Skin of body (tissue), 1 donor: ENCODE measurements at regions not wholly inside any gene's neighbourhood (a gene's known extent, or its start where the extent isn't known, plus 50 kb on each side); places are given as distances from the start of the nearest gene placed in this dataset.

Source experiments
- DNase-seq: peaks from one replicate; lab custom pipeline; 2025; lab: John Stamatoyannopoulos, UW

GRCh38 chr5:89047571-89047970 is 164.6 kb upstream of the MEF2C start:
- DNase-seq, result no peak

- DNase-seq, result no peak
Observed at GRCh38 chr5:89045216-89045615, 162.2 kb upstream of the MEF2C start.

- DNase-seq, result no peak
Observed at GRCh38 chr5:89044674-89045200, 161.8 kb upstream of the MEF2C start.

- no peak for DNase-seq
Observed at GRCh38 chr5:89043676-89044075, 160.7 kb upstream of the MEF2C start.

GRCh38 chr5:89042746-89043145 is 159.8 kb upstream of the MEF2C start:
- DNase-seq, result no peak

GRCh38 chr5:89041976-89042375 is 159.0 kb upstream of the MEF2C start:
- DNase-seq, result no peak

GRCh38 chr5:89041249-89041779 is 158.3 kb upstream of the MEF2C start:
- no peak for DNase-seq

- peak; percentile 48 for DNase-seq
Observed at GRCh38 chr5:89036704-89037489, 153.9 kb upstream of the MEF2C start.

GRCh38 chr5:89036166-89036565 is 153.2 kb upstream of the MEF2C start:
- DNase-seq, result no peak

- no peak for DNase-seq
Observed at GRCh38 chr5:89034588-89034987, 151.6 kb upstream of the MEF2C start.

GRCh38 chr5:89030798-89031197 is 147.8 kb upstream of the MEF2C start:
- DNase-seq, result no peak

- DNase-seq, result no peak
Observed at GRCh38 chr5:89028595-89029285, 145.8 kb upstream of the MEF2C start.

- DNase-seq, result no peak
Observed at GRCh38 chr5:89024045-89024444, 141.1 kb upstream of the MEF2C start.

- no peak for DNase-seq
Observed at GRCh38 chr5:89020926-89021610, 138.1 kb upstream of the MEF2C start.

- no peak for DNase-seq
Observed at GRCh38 chr5:89016741-89017303, 133.8 kb upstream of the MEF2C start.

- no peak for DNase-seq
Observed at GRCh38 chr5:89015409-89015808, 132.4 kb upstream of the MEF2C start.

GRCh38 chr5:89011778-89012711 is 129.1 kb upstream of the MEF2C start:
- peak; percentile 17 for DNase-seq

GRCh38 chr5:89010512-89010911 is 127.5 kb upstream of the MEF2C start:
- no peak for DNase-seq

- no peak for DNase-seq
Observed at GRCh38 chr5:89008291-89008690, 125.3 kb upstream of the MEF2C start.

- no peak for DNase-seq
Observed at GRCh38 chr5:89005990-89006389, 123.0 kb upstream of the MEF2C start.
